Dendritic cell treated with granulocyte-macrophage colony-stimulating factor and Interleukin-4, amounts not matched to agents 40 ng/mL and 50 ng/mL, for 4 days (primary cell): ENCODE measurements at regions not wholly inside any gene's neighbourhood (a gene's known extent, or its start where the extent isn't known, plus 50 kb on each side); places are given as distances from the start of the nearest gene placed in this dataset.
"Not testable (repeated sequence)": the region's sequence is repeated elsewhere in the genome, so short reads cannot be mapped to it uniquely, and the experiment has no call there.

Experiments
- H3K27ac Mint-ChIP-seq: one replicate; pipeline ENCODE4 v1.8.0; 2022; ENCODE audit warnings: mild to moderate bottlenecking, mixed read lengths
- H3K27me3 Mint-ChIP-seq: one replicate; pipeline ENCODE4 v1.8.0; 2022; ENCODE audit warnings: mild to moderate bottlenecking, mixed read lengths
- H3K36me3 Mint-ChIP-seq: one replicate; pipeline ENCODE4 v1.8.0; 2022; ENCODE audit warnings: low read depth, mixed read lengths
- H3K4me1 Mint-ChIP-seq: one replicate; pipeline ENCODE4 v1.8.0; 2022; ENCODE audit warnings: low read depth, mixed read lengths
- H3K4me3 Mint-ChIP-seq: one replicate; pipeline ENCODE4 v1.8.0; 2022; ENCODE audit warnings: mild to moderate bottlenecking, moderate library complexity, mixed read lengths
- H3K9me3 Mint-ChIP-seq: one replicate; pipeline ENCODE4 v1.8.0; 2022; ENCODE audit warnings: mixed read lengths
- intact Hi-C: fragments of 100-400 bp; cut with micrococcal nuclease; formaldehyde crosslinking; loops from one replicate; pipeline ENCODE4 v1.15.0; 2022

DNA sequence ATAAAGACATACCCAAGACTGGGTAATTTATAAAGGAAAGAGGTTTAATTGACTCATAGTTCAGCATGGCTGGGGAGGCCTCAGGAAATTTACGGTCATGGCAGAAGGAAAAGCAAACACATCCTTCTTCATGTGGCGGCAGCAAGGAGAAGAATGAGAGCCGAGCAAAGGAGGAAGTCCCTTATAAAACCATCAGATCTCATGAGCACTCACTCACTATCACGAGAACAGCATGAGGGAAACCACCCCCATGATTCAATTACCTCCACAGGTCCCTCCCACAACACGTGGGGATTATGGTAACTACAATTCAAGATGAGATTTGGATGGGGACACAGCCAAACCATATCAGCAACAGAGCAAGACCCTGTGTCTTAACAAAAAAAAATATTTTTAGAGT, 98.8 kb upstream of the UBAC2 start:
- intact Hi-C loops, H3K9me3 Mint-ChIP-seq, H3K4me1 Mint-ChIP-seq, H3K27ac Mint-ChIP-seq, H3K36me3 Mint-ChIP-seq, H3K4me3 Mint-ChIP-seq: not testable (repeated sequence)
- H3K27me3 Mint-ChIP-seq = peaks cover 85% of the 10 kb centered on the region

DNA sequence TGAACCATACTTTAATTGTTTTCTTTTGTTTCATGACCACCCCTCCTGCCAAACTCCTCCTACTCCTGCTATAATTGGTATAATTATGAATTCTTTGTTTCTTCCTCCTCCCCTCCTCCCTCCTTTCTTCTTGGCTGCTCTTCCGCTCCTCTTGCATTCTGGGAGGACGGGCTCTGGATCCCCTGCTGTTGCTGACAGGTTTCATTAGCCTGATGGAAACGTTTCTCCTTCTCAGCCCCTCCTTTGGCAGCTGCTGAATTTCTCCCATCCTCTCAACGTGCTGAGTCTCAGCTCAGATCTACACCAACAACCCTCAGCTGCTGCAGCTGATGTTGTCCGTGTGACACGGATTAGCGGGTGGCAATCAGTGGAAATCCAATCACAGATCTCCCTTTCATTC, 97.1 kb upstream of the UBAC2 start:
- no peaks in the 10 kb centered on the region for H3K36me3 Mint-ChIP-seq
- H3K4me1 Mint-ChIP-seq = no peaks in the 10 kb centered on the region
- H3K9me3 Mint-ChIP-seq = peaks cover 9% of the 10 kb centered on the region
- intact Hi-C loops = no loop called here
- H3K27ac Mint-ChIP-seq = no peak overlapping the region
- peaks cover 82% of the 10 kb centered on the region for H3K27me3 Mint-ChIP-seq
- no peak overlapping the region for H3K4me3 Mint-ChIP-seq

DNA sequence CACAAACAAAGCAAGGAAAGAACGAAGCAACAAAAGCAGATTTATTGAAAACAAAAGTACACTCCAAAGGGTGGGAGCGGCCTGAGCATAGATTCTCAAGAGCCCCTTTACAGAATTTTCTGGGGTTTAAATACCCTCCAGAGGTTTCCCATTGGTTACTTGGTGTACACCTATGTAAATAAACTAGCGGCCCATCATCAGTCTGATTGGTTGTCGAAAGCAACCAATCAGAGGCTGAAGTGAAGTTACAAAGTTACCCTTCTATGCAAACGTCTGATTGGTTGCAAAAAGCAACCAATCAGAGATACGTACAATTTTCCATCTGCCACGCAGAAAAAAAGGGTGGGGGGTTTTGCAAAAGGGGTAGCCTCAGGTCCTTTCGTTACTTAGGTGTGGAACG, 96.3 kb upstream of the UBAC2 start:
- H3K4me3 Mint-ChIP-seq = no peak overlapping the region
- peaks cover 84% of the 10 kb centered on the region for H3K27me3 Mint-ChIP-seq
- H3K27ac Mint-ChIP-seq = no peak overlapping the region
- no peaks in the 10 kb centered on the region for H3K36me3 Mint-ChIP-seq
- intact Hi-C loops = no loop called here
- H3K4me1 Mint-ChIP-seq = no peaks in the 10 kb centered on the region
- peaks cover 9% of the 10 kb centered on the region for H3K9me3 Mint-ChIP-seq

DNA sequence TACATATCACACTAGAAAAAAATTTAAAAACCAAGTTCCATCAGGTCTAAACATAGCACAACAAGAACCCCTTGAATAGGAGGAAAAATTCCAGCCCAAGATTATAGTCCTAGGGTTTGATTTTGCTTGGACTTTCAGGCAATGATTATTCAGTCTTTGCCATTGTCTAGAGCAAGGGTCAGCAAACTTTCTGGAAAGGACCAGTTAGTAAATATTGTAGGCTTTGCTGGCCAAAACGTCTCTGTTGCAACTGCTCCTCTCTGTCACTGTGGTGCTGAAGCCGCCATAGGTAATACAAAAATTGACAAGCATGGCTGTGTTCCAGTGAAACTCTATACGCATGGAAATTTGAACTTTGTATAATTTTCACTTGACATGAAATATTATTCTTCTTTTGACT, 95.5 kb upstream of the UBAC2 start:
- Mint-ChIP-seq H3K27me3 (peaks cover 83% of the 10 kb centered on the region), H3K4me3 (no peak overlapping the region), H3K36me3 (no peaks in the 10 kb centered on the region), H3K9me3 (peaks cover 9% of the 10 kb centered on the region), H3K27ac (no peak overlapping the region), H3K4me1 (no peaks in the 10 kb centered on the region)
- intact Hi-C loops = no loop called here

DNA sequence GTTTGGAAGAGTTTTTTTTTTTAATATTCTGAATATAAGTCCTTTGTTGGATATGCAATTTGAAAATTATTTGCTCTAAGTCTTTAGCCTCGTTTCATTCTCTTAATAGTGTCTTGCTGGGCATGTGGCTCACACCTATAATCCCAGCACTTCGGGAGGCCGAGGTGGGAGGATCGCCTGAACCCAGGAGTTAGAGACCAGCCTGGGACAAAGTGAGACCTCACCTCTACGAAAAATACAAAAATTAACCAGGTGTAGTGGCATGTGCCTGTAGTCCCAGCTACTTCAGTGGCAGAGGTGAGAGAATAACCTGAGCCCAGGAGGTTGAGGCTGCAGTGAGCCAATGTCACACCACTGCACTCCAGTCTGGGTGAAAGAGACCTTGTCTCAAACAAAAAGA, 87.3 kb upstream of the UBAC2 start:
- Mint-ChIP-seq H3K4me3 (no peak overlapping the region), H3K27ac (no peak overlapping the region), H3K4me1 (no peaks in the 10 kb centered on the region), H3K27me3 (peaks cover 75% of the 10 kb centered on the region), H3K9me3 (no peaks in the 10 kb centered on the region), H3K36me3 (no peaks in the 10 kb centered on the region)
- intact Hi-C loops = no loop called here

DNA sequence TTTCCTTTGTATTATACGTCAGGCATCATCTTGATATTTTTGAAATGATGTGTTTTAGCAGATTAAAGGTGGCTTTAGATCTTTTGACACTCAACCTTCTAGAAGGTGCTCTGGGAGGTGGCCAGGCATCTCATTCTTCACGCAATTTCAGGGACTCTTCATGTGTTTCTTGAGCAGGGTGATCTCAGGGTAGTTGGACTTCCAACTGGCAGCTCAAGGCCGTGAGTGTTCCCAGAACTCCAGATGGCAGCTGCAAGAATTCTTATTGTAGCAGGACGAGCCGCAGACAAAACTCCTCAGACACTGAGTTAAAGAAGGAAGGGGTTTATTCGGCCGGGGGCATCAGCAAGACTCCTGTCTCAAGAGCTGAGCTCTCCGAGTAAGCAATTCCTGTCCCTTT, 82.5 kb upstream of the UBAC2 start:
- no peak overlapping the region for H3K27ac Mint-ChIP-seq
- peaks cover 82% of the 10 kb centered on the region for H3K27me3 Mint-ChIP-seq
- no peaks in the 10 kb centered on the region for H3K9me3 Mint-ChIP-seq
- intact Hi-C loops = no loop called here
- no peaks in the 10 kb centered on the region for H3K36me3 Mint-ChIP-seq
- no peak overlapping the region for H3K4me3 Mint-ChIP-seq
- no peaks in the 10 kb centered on the region for H3K4me1 Mint-ChIP-seq

DNA sequence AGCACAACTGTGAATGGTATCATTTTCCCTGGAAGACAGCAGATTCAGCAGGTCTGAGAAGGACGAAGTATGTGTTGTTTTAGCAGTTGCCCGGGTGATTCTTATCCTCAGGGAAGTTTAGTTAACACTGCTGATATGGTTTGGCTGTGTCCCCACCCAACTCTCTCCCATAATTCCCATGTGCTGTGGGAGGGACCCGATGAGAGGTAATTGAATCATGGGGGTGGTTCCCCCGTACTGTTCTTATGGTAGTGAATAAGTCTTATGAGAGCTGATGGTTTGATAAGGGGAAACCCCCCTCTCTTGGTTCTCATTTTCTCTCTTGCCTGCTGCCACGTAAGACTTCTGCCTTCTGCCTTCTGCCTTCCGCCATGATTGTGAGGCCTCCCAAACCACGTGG, 81.0 kb upstream of the UBAC2 start:
- no peak overlapping the region for H3K4me3 Mint-ChIP-seq
- no peaks in the 10 kb centered on the region for H3K9me3 Mint-ChIP-seq
- peaks cover 82% of the 10 kb centered on the region for H3K27me3 Mint-ChIP-seq
- H3K4me1 Mint-ChIP-seq = no peaks in the 10 kb centered on the region
- no peak overlapping the region for H3K27ac Mint-ChIP-seq
- H3K36me3 Mint-ChIP-seq = no peaks in the 10 kb centered on the region
- intact Hi-C loops = no loop called here

DNA sequence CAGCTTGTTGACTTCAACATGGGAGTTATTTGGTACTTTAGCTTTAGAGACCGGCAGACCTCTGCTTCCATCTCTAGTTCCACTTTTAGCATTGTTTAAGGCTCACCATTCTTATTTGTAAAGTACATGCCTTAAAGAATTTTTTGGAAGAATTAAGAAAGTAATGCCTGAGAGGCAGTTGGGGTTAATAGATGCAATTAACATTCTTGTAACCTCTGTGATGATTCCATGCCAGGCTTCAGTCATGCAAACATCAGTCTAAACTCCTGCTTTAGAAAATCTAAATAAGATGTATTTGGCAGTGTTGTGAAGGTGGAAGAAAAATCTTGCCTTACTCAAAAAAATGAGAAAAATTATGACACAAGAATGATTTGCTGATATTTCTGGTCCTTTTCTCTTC, 79.9 kb upstream of the UBAC2 start:
- Mint-ChIP-seq H3K4me3 (no peak overlapping the region), H3K27ac (no peak overlapping the region), H3K36me3 (no peaks in the 10 kb centered on the region), H3K9me3 (no peaks in the 10 kb centered on the region), H3K27me3 (peaks cover 85% of the 10 kb centered on the region), H3K4me1 (no peaks in the 10 kb centered on the region)
- intact Hi-C loops = no loop called here

DNA sequence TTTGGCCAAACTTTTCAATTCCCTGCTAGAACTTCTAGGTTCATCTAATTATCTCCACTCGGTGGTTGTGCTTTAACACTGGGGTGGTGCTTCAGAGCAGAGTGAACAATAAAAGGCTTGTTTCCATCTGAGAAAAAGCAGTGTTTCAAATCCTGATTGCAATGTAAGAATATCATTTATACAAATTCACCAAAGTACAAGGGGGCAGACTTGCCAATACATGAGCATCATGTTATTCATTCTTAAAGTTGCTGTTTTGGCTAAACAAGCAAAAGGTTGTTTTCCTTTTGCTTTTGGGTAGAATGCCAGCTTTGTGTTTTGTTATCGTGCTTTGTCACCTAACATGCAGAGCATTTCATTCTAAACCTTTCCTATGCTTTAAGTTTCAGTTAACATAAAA, 78.5 kb upstream of the UBAC2 start:
- Mint-ChIP-seq H3K27me3 (peaks cover 94% of the 10 kb centered on the region), H3K4me3 (no peak overlapping the region), H3K36me3 (no peaks in the 10 kb centered on the region), H3K4me1 (no peaks in the 10 kb centered on the region), H3K27ac (no peak overlapping the region), H3K9me3 (no peaks in the 10 kb centered on the region)
- intact Hi-C loops = no loop called here

DNA sequence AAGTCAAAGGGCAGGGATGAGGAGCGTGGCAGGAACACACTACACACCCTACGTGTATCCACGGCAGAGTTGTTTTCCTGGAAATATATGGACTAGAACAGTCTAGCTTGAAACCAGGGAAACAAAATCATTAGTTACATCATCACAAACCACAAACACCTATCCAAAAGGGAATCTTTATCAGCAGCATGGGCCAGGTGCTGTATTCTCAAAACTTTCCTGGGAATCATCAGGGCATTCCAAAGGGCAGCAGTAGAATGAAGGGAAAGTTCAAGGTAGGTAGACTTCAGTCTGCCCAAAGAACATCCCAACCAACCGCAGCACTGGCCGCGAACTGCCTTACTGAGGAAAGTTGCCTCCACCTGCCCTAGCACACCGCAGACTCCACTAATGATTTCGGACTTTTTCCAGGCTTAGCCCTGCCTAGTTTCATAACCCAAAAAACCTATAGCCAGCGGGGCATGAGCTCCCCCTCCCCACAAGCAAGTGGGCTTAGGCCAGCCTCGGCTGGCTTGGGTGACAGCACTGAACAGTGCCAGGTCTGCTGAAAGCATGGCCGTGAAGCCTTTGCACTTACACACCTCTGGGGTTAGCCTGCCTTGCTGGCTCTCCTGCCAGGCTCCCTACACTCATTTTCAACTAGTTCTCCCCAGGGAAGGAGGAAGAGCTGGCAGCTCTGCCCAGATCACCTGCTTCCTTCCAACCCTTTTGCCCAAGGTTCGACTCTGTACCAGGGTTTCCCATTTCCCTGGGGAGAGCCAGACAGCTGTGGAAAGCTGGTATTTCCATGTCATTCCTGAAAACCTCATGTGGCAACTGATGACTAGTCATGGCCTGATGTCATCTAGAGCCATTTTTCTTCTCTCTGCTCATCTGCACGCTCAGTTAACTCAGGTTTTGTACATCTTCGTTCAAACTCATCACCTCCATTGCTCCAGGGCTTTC, 77.3 kb upstream of the UBAC2 start:
- intact Hi-C loops = no loop called here
- no peak overlapping the region for H3K4me3 Mint-ChIP-seq
- H3K27me3 Mint-ChIP-seq = peaks cover 95% of the 10 kb centered on the region
- H3K4me1 Mint-ChIP-seq = no peaks in the 10 kb centered on the region
- no peaks in the 10 kb centered on the region for H3K9me3 Mint-ChIP-seq
- H3K27ac Mint-ChIP-seq = no peak overlapping the region
- H3K36me3 Mint-ChIP-seq = no peaks in the 10 kb centered on the region

DNA sequence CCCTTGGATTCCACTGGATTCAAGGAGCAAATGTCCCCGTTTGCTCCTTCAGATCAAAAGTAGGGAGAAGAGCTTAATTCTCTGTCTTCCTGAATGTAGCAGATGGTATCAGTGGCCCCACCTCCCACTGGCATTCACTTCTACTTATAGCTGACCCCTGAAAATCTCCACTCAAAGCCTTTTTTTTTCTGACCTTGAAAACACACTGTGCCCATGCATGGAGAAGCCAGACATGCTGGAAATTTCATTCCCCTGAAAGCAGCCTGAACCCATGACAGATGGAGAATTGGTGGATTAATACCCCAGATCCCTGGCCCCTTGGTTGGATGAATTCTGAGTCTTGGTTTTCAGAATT, 76.6 kb upstream of the UBAC2 start:
- Mint-ChIP-seq H3K36me3 (no peaks in the 10 kb centered on the region), H3K4me1 (no peaks in the 10 kb centered on the region), H3K27ac (no peak overlapping the region), H3K27me3 (peaks cover 95% of the 10 kb centered on the region), H3K4me3 (no peak overlapping the region), H3K9me3 (no peaks in the 10 kb centered on the region)
- intact Hi-C loops = no loop called here

DNA sequence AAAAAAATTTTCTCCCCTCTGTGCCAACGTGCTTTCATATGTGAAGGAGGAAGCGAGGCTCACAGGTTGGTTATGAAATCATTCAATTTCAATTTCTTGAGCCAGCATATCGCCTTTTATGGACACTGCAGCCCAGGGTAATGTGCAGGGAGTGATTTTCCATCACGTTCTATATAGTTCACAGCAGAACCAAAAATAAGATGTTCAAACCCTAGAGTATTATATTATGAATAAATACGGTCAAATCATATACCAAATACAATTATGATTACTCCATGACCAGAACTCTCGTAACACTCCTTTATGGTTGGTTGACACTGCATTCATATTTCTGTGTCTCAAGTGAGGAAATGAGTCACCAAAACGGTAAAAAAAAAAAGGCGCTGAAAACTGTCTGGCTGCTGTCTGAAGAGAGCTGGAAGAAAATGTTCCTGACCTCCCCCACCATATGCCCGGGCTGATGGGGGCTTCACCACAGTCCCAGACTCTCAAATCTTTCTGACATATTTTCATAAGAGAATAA, 75.8 kb upstream of the UBAC2 start:
- H3K4me1 Mint-ChIP-seq = no peaks in the 10 kb centered on the region
- H3K4me3 Mint-ChIP-seq = no peak overlapping the region
- intact Hi-C loops = no loop called here
- H3K27ac Mint-ChIP-seq = no peak overlapping the region
- no peaks in the 10 kb centered on the region for H3K36me3 Mint-ChIP-seq
- peaks cover 94% of the 10 kb centered on the region for H3K27me3 Mint-ChIP-seq
- H3K9me3 Mint-ChIP-seq = no peaks in the 10 kb centered on the region

DNA sequence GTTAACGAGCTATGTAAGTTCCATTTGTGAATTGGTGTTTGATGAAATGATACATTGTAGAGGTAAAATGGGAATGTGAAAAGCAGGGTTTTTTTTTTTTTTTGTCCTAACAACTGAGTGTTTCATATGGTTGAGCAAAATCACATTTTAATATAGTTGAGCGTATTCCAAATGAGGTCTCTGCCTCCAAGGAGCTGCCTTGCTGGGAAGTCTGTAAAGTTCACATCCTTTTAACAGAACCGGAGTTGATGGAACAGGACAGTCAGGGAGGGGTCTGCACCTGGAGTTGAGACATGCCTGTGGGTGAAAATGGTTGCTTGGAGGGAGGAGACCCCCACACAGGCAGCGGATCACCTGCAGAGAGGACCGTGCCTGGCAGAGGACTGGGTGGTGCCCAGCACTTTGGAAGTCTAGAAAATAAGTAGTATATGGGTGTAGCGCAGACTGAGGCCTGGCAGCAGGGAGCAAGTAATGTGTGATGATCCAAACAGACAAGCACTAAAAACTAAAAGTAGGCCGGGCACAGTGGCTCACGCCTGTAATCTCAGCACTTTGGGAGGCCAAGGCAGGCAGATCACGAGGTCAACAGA, 75.2 kb upstream of the UBAC2 start:
- H3K4me1 Mint-ChIP-seq = no peaks in the 10 kb centered on the region
- H3K27me3 Mint-ChIP-seq = peaks cover 94% of the 10 kb centered on the region
- H3K4me3 Mint-ChIP-seq = no peak overlapping the region
- H3K27ac Mint-ChIP-seq = no peak overlapping the region
- H3K36me3 Mint-ChIP-seq = no peaks in the 10 kb centered on the region
- intact Hi-C loops = no loop called here
- no peaks in the 10 kb centered on the region for H3K9me3 Mint-ChIP-seq

DNA sequence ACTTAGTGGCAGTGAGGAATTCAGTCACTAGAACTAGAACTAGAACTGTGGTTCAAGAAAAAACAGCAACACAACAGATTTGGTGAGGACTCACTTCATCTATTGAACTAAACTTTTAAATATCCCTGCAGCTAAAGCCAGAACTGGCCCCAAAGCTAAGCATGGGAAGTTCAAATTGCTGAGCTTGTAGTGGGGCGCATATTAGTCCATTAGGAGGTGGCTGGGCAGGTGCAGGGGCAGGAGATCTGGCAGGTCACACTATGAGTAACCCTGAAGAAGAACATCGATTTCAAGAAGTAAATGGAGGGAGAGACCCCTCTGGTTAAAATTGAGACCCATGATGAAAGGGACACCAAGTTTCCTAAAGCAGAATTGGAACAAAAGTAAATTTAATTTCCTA, 73.8 kb upstream of the UBAC2 start:
- Mint-ChIP-seq H3K4me1 (no peaks in the 10 kb centered on the region), H3K9me3 (no peaks in the 10 kb centered on the region), H3K27me3 (peaks cover 96% of the 10 kb centered on the region), H3K36me3 (no peaks in the 10 kb centered on the region), H3K4me3 (no peak overlapping the region), H3K27ac (no peak overlapping the region)
- intact Hi-C loops = no loop called here

DNA sequence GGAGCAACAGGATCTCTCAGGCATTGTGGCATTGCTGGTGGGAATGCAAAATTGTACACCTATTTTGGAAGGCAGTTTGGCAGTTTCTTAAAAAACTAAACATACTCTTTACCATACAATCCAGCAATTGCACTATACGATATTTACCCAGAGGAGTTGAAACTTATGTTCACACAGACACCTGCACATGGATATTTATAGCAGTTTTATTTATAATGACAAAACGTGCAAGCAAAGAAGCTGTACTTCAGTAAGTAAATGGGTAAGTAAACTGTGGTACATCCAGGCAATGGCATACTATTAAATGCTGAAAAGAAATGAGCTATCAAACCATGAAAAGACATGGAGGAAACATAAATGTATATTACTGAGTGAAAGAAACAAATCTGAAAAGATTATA, 71.6 kb upstream of the UBAC2 start:
- H3K4me3 Mint-ChIP-seq = no peak overlapping the region
- no peak overlapping the region for H3K27ac Mint-ChIP-seq
- no peaks in the 10 kb centered on the region for H3K36me3 Mint-ChIP-seq
- peaks cover 96% of the 10 kb centered on the region for H3K27me3 Mint-ChIP-seq
- H3K4me1 Mint-ChIP-seq = no peaks in the 10 kb centered on the region
- intact Hi-C loops = no loop called here
- H3K9me3 Mint-ChIP-seq = no peaks in the 10 kb centered on the region
